ENCODE measurements at regions not wholly inside any gene's neighbourhood (a gene's known extent, or its start where the extent isn't known, plus 50 kb on each side); places are given as distances from the start of the nearest gene placed in this dataset.
"Not testable (repeated sequence)": the region's sequence is repeated elsewhere in the genome, so short reads cannot be mapped to it uniquely, and the experiment has no call there.

GRCh38 chr6:54564188-54564587, 255.9 kb downstream of the TINAG start:
- not testable (repeated sequence) for DNase-seq (ENCODE audit: low read depth)

- no peak for DNase-seq (ENCODE audit: low read depth)
Observed at GRCh38 chr6:54574671-54575070, 266.4 kb downstream of the TINAG start.

GRCh38 chr6:54578261-54578660, 268.3 kb upstream of the FAM83B start:
- DNase-seq (ENCODE audit: low read depth) = no peak

GRCh38 chr6:54579011-54579410, 267.6 kb upstream of the FAM83B start:
- DNase-seq (ENCODE audit: low read depth) = no peak

- no peak for DNase-seq (ENCODE audit: low read depth)
Observed at GRCh38 chr6:54586251-54586650, 260.3 kb upstream of the FAM83B start.

- no peak for DNase-seq (ENCODE audit: low read depth)
Observed at GRCh38 chr6:54587277-54587676, 259.3 kb upstream of the FAM83B start.

GRCh38 chr6:54588176-54588575, 258.4 kb upstream of the FAM83B start:
- DNase-seq (ENCODE audit: low read depth) = no peak

GRCh38 chr6:54595844-54596243, 250.7 kb upstream of the FAM83B start:
- no peak for DNase-seq (ENCODE audit: low read depth)

GRCh38 chr6:54598787-54599313, 247.7 kb upstream of the FAM83B start:
- no peak for DNase-seq (ENCODE audit: low read depth)

GRCh38 chr6:54601600-54602300, 244.8 kb upstream of the FAM83B start:
- DNase-seq (ENCODE audit: low read depth) = no peak

- no peak for DNase-seq (ENCODE audit: low read depth)
Observed at GRCh38 chr6:54602591-54602990, 244.0 kb upstream of the FAM83B start.

GRCh38 chr6:54609981-54610380, 236.6 kb upstream of the FAM83B start:
- no peak for DNase-seq (ENCODE audit: low read depth)

- no peak for DNase-seq (ENCODE audit: low read depth)
Observed at GRCh38 chr6:54613596-54613995, 233.0 kb upstream of the FAM83B start.

GRCh38 chr6:54614499-54615195, 231.9 kb upstream of the FAM83B start:
- no peak for DNase-seq (ENCODE audit: low read depth)

GRCh38 chr6:54617730-54618129, 228.8 kb upstream of the FAM83B start:
- peak; percentile 85 for DNase-seq (ENCODE audit: low read depth)

- no peak for DNase-seq (ENCODE audit: low read depth)
Observed at GRCh38 chr6:54618572-54618971, 228.0 kb upstream of the FAM83B start.

- DNase-seq (ENCODE audit: low read depth) = no peak
Observed at GRCh38 chr6:54619102-54619501, 227.5 kb upstream of the FAM83B start.

GRCh38 chr6:54621285-54621684, 225.3 kb upstream of the FAM83B start:
- DNase-seq (ENCODE audit: low read depth) = peak; percentile 41

GRCh38 chr6:54624216-54624615, 222.4 kb upstream of the FAM83B start:
- DNase-seq (ENCODE audit: low read depth) = no peak

- DNase-seq (ENCODE audit: low read depth) = peak; percentile 80
Observed at GRCh38 chr6:54624779-54625178, 221.8 kb upstream of the FAM83B start.

GRCh38 chr6:54629131-54629530, 217.4 kb upstream of the FAM83B start:
- no peak for DNase-seq (ENCODE audit: low read depth)

GRCh38 chr6:54632984-54633565, 213.5 kb upstream of the FAM83B start:
- no peak for DNase-seq (ENCODE audit: low read depth)

- no peak for DNase-seq (ENCODE audit: low read depth)
Observed at GRCh38 chr6:54633601-54634000, 213.0 kb upstream of the FAM83B start.
